Neuronal stem cell (in vitro differentiated cells): ENCODE measurements at regions not wholly inside any gene's neighbourhood (a gene's known extent, or its start where the extent isn't known, plus 50 kb on each side); places are given as distances from the start of the nearest gene placed in this dataset.
"Not testable (repeated sequence)": the region's sequence is repeated elsewhere in the genome, so short reads cannot be mapped to it uniquely, and the experiment has no call there.

ENCODE experiments used
- DNase-seq: peaks from one replicate; pipeline ENCODE4 v3.0.0-alpha.2; 2013; ENCODE audit warnings: low spot score
- H2AFZ ChIP-seq: one replicate; pipeline ENCODE4 v1.6.1; 2013; ENCODE audit warnings: mild to moderate bottlenecking, low read length, inconsistent platforms
- H2AK5ac ChIP-seq: 2 replicates; pipeline ENCODE4 v1.6.1; 2013; ENCODE audit warnings: low read depth, mild to moderate bottlenecking, inconsistent platforms, low read length, moderate library complexity, mixed read lengths
- H2BK120ac ChIP-seq: 2 replicates; pipeline ENCODE4 v1.6.1; 2013; ENCODE audit warnings: low read depth, mild to moderate bottlenecking, inconsistent platforms, low read length, moderate library complexity, mixed read lengths
- H2BK12ac ChIP-seq: one replicate; pipeline ENCODE4 v1.6.1; 2013; ENCODE audit warnings: low read length, inconsistent platforms
- H2BK15ac ChIP-seq: 2 replicates; pipeline ENCODE4 v1.6.1; 2013; ENCODE audit warnings: mild to moderate bottlenecking, low read length, inconsistent platforms, mixed read lengths
- H2BK5ac ChIP-seq: one replicate; pipeline ENCODE4 v1.6.1; 2013; ENCODE audit warnings: inconsistent platforms, mild to moderate bottlenecking, low read length, moderate library complexity
- H3K14ac ChIP-seq: one replicate; pipeline ENCODE4 v1.6.1; 2013; ENCODE audit warnings: low read length, inconsistent platforms
- H3K18ac ChIP-seq: 2 replicates; pipeline ENCODE4 v1.6.1; 2013; ENCODE audit warnings: low read length, inconsistent platforms
- H3K23ac ChIP-seq: 2 replicates; pipeline ENCODE4 v1.6.1; 2013; ENCODE audit warnings: low read depth, mild to moderate bottlenecking, mixed read lengths, low read length, inconsistent platforms; ENCODE audit not compliant: poor library complexity
- H3K27ac ChIP-seq: replicated peaks from 3 replicates; pipeline ENCODE4 v1.5.1; 2013; ENCODE audit warnings: low read length, inconsistent platforms
- H3K27me3 ChIP-seq, 3 experiments: 2 replicates each; pipeline ENCODE4 v1.6.1; 2013; ENCODE audit warnings: low read length in 3 of 3, mild to moderate bottlenecking in 2 of 3, inconsistent platforms in 1 of 3, low read depth in 1 of 3, mixed read lengths in 1 of 3, moderate library complexity in 1 of 3; ENCODE audit not compliant: control insufficient read depth in 3 of 3, insufficient read depth in 3 of 3
- H3K36me3 ChIP-seq, 2 donors: replicated peaks in 1 of 2; 2 replicates each; pipeline ENCODE4 v1.6.1; 2013; ENCODE audit warnings: low read length in 2 of 2; ENCODE audit not compliant: control insufficient read depth in 2 of 2, insufficient read depth in 2 of 2
- H3K4ac ChIP-seq: 2 replicates; pipeline ENCODE4 v1.6.1; 2013; ENCODE audit warnings: inconsistent platforms, mild to moderate bottlenecking, low read length, moderate library complexity
- H3K4me1 ChIP-seq, 2 donors: 1 replicate in 1 of 2; 2 replicates in 1 of 2; pipeline ENCODE4 v1.6.1; 2013; ENCODE audit warnings: low read length in 2 of 2, low read depth in 1 of 2; ENCODE audit not compliant: control insufficient read depth in 2 of 2, insufficient read depth in 1 of 2
- H3K4me2 ChIP-seq: one replicate; pipeline ENCODE4 v1.6.1; 2013; ENCODE audit warnings: mild to moderate bottlenecking, low read length, inconsistent platforms; ENCODE audit not compliant: insufficient read depth, poor library complexity, severe bottlenecking
- H3K4me3 ChIP-seq, 2 donors: 2 replicates each; pipeline ENCODE4 v1.5.1; 2013; ENCODE audit warnings: low read length in 2 of 2, mild to moderate bottlenecking in 2 of 2, inconsistent platforms in 1 of 2, moderate library complexity in 1 of 2
- H3K79me1 ChIP-seq: one replicate; pipeline ENCODE4 v1.6.1; 2013; ENCODE audit warnings: low read depth, mild to moderate bottlenecking, inconsistent platforms, low read length, moderate library complexity
- H3K9ac ChIP-seq: one replicate; pipeline ENCODE4 v1.6.1; 2013; ENCODE audit warnings: mild to moderate bottlenecking, low read depth, low read length, inconsistent platforms; ENCODE audit not compliant: poor library complexity
- H3K9me3 ChIP-seq, 2 donors: replicated peaks in 1 of 2; 2 replicates each; pipeline versions ENCODE3 to v1.6.1; 2013; ENCODE audit warnings: low read length in 2 of 2, mild to moderate bottlenecking in 2 of 2, inconsistent platforms in 1 of 2, low read depth in 1 of 2, mixed read lengths in 1 of 2, moderate library complexity in 1 of 2; ENCODE audit not compliant: control insufficient read depth in 2 of 2, insufficient read depth in 1 of 2
- H4K8ac ChIP-seq: one replicate; pipeline ENCODE4 v1.6.1; 2013; ENCODE audit warnings: low read depth, mild to moderate bottlenecking, inconsistent platforms, low read length, moderate library complexity
- H4K91ac ChIP-seq: one replicate; pipeline ENCODE4 v1.6.1; 2013; ENCODE audit warnings: low read length, low read depth, mild to moderate bottlenecking, inconsistent platforms; ENCODE audit not compliant: poor library complexity
- WGBS, 2 donors: extraction: QIAGEN DNeasy Blood & Tissue Kit; methylation state at CpG; one replicate each; pipeline ENCODE4 v1.1.7; 2013; ENCODE audit warnings: missing lambda C conversion rate in 2 of 2, mixed read lengths in 1 of 2; ENCODE audit not compliant: insufficient read length in 2 of 2, insufficient replicate concordance in 1 of 2; ENCODE audit errors: extremely low coverage in 2 of 2; 5-methylcytosine and 5-hydroxymethylcytosine counted together

- H2BK120ac ChIP-seq, result no peak overlapping the region
- H4K91ac ChIP-seq, result no peak overlapping the region
- no peaks in the 10 kb centered on the region for H3K27me3 ChIP-seq
- H2BK12ac ChIP-seq, result no peak overlapping the region
- H3K27ac ChIP-seq, result no peak overlapping the region
- H3K4me1 ChIP-seq, result no peaks in the 10 kb centered on the region
- H2BK5ac ChIP-seq, result no peak overlapping the region
- no peak overlapping the region for H4K8ac ChIP-seq
- no peak for DNase-seq
- no peak overlapping the region for H3K18ac ChIP-seq
- WGBS, 2 donors, result no CpG with 5 or more reads among the region's 3 CpGs
- H3K9ac ChIP-seq, result no peak overlapping the region
- no peak overlapping the region for H2AK5ac ChIP-seq
- no peak overlapping the region for H2BK15ac ChIP-seq
- H3K14ac ChIP-seq, result no peak overlapping the region
- no peaks in the 10 kb centered on the region for H3K36me3 ChIP-seq
- H3K4me3 ChIP-seq, result no peak overlapping the region
- H2AFZ ChIP-seq, result no peak overlapping the region
- no peak overlapping the region for H3K4me2 ChIP-seq
- H3K9me3 ChIP-seq, result peaks cover 2 to 4% of the 10 kb centered on the region in 2 donors
- no peak overlapping the region for H3K4ac ChIP-seq
- no peaks in the 10 kb centered on the region for H3K79me1 ChIP-seq
- no peak overlapping the region for H3K23ac ChIP-seq
These were observed 66.6 kb downstream of the LACC1 start for GRCh38 chr13:43946281-43946680.

- no peak overlapping the region for H2BK120ac ChIP-seq
- H3K18ac ChIP-seq, result no peak overlapping the region
- H3K14ac ChIP-seq, result no peak overlapping the region
- H2AFZ ChIP-seq, result no peak overlapping the region
- no peak overlapping the region for H2AK5ac ChIP-seq
- H2BK15ac ChIP-seq, result no peak overlapping the region
- H3K4ac ChIP-seq, result no peak overlapping the region
- peaks cover 2 to 4% of the 10 kb centered on the region in 2 donors for H3K9me3 ChIP-seq
- H3K4me3 ChIP-seq, result no peak overlapping the region
- no peak for DNase-seq
- no peak overlapping the region for H2BK5ac ChIP-seq
- H3K79me1 ChIP-seq, result no peaks in the 10 kb centered on the region
- no peak overlapping the region for H3K4me2 ChIP-seq
- no peak overlapping the region for H4K91ac ChIP-seq
- no peak overlapping the region for H3K23ac ChIP-seq
- H3K4me1 ChIP-seq, result no peaks in the 10 kb centered on the region
- WGBS, 2 donors, result no CpG with 5 or more reads among the region's 3 CpGs
- no peak overlapping the region for H2BK12ac ChIP-seq
- H3K27me3 ChIP-seq, result no peaks in the 10 kb centered on the region
- H3K36me3 ChIP-seq, result no peaks in the 10 kb centered on the region
- H3K9ac ChIP-seq, result no peak overlapping the region
- no peak overlapping the region for H4K8ac ChIP-seq
- no peak overlapping the region for H3K27ac ChIP-seq
These were observed 68.3 kb downstream of the LACC1 start for GRCh38 chr13:43947897-43948458.

- no peak overlapping the region for H3K18ac ChIP-seq
- no peak overlapping the region for H2BK120ac ChIP-seq
- H3K27me3 ChIP-seq, result no peaks in the 10 kb centered on the region
- H3K14ac ChIP-seq, result no peak overlapping the region
- H3K4me1 ChIP-seq, result no peaks in the 10 kb centered on the region
- no peak overlapping the region for H2AK5ac ChIP-seq
- peak overlapping the region; percentile 45 for H2AFZ ChIP-seq
- H4K91ac ChIP-seq, result no peak overlapping the region
- no CpG with 5 or more reads among the region's 2 CpGs for WGBS, 2 donors
- no peak overlapping the region for H2BK15ac ChIP-seq
- H3K4me3 ChIP-seq, result no peak overlapping the region
- H3K4ac ChIP-seq, result no peak overlapping the region
- no peak for DNase-seq
- no peaks in the 10 kb centered on the region for H3K79me1 ChIP-seq
- H4K8ac ChIP-seq, result no peak overlapping the region
- H3K27ac ChIP-seq, result no peak overlapping the region
- H2BK12ac ChIP-seq, result no peak overlapping the region
- H3K9me3 ChIP-seq, result no peaks in the 10 kb centered on the region
- no peak overlapping the region for H3K4me2 ChIP-seq
- no peak overlapping the region for H2BK5ac ChIP-seq
- no peaks in the 10 kb centered on the region for H3K36me3 ChIP-seq
- no peak overlapping the region for H3K9ac ChIP-seq
- no peak overlapping the region for H3K23ac ChIP-seq
These were observed 73.7 kb downstream of the LACC1 start for GRCh38 chr13:43953370-43953769.

- H3K14ac ChIP-seq, H2BK120ac ChIP-seq, H3K27ac ChIP-seq, DNase-seq, H4K8ac ChIP-seq, H3K23ac ChIP-seq, H3K4me3 ChIP-seq, H2BK12ac ChIP-seq, H3K4ac ChIP-seq, H2AK5ac ChIP-seq, H3K79me1 ChIP-seq, H4K91ac ChIP-seq, H3K4me2 ChIP-seq, H3K9ac ChIP-seq, H3K27me3 ChIP-seq, H2BK15ac ChIP-seq, H2BK5ac ChIP-seq, H3K36me3 ChIP-seq, H3K18ac ChIP-seq, H3K4me1 ChIP-seq, H3K9me3 ChIP-seq, H2AFZ ChIP-seq: not testable (repeated sequence)
- no CpG with 5 or more reads among the region's 1 CpG for WGBS, 2 donors
These were observed 77.3 kb downstream of the LACC1 start for GRCh38 chr13:43956975-43957374.
